Mucosa of descending colon (tissue), 3 donors: ENCODE measurements at regions not wholly inside any gene's neighbourhood (a gene's known extent, or its start where the extent isn't known, plus 50 kb on each side); places are given as distances from the start of the nearest gene placed in this dataset.

Experiments
- ATAC-seq: fragments of 200-7000 bp; cut with Tn5 transposase; one replicate; pipeline ENCODE4 v1.9.1; 2020; ENCODE audit warnings: mild to moderate bottlenecking, moderate library complexity
- DNase-seq, 3 donors: peaks; one replicate each; pipeline ENCODE4 v3.0.0-alpha.2; 2020
- H3K36me3 ChIP-seq: fragments of 200-600 bp; one replicate; pipeline ENCODE4 v1.8.0; 2021; ENCODE audit warnings: low read depth, mild to moderate bottlenecking
- H3K4me1 ChIP-seq: fragments of 200-600 bp; one replicate; pipeline ENCODE4 v1.8.0; 2021; ENCODE audit warnings: low read depth, mild to moderate bottlenecking
- H3K4me3 ChIP-seq: fragments of 200-600 bp; one replicate; pipeline ENCODE4 v1.8.0; 2021; ENCODE audit warnings: mild to moderate bottlenecking
- H3K9me3 ChIP-seq: fragments of 200-600 bp; one replicate; pipeline ENCODE4 v1.8.0; 2021; ENCODE audit warnings: mild to moderate bottlenecking
- intact Hi-C, 2 donors: fragments of 100-400 bp; cut with DNase I in 1 of 2; cut with micrococcal nuclease in 1 of 2; formaldehyde crosslinking; loops; one replicate each; pipeline versions ENCODE4 v1.11.0 to v1.11.1; 2022; cut with DNase I, micrococcal nuclease
- TF ChIP-seq, protein P1 (sequence below): fragments of 200-600 bp; IDR thresholded peaks from one replicate; pipeline ENCODE4 v1.8.0; 2022; ENCODE audit warnings: antibody characterized with exemption, mild to moderate bottlenecking
- donor health status: DM: no; HTN: no; CAD: no; lungs with moderate emphysema.
- donor health status: DM: no; HTN: no; CAD: no.
- donor health status: DM: no; HTN: yes; CAD: no.

DNA sequence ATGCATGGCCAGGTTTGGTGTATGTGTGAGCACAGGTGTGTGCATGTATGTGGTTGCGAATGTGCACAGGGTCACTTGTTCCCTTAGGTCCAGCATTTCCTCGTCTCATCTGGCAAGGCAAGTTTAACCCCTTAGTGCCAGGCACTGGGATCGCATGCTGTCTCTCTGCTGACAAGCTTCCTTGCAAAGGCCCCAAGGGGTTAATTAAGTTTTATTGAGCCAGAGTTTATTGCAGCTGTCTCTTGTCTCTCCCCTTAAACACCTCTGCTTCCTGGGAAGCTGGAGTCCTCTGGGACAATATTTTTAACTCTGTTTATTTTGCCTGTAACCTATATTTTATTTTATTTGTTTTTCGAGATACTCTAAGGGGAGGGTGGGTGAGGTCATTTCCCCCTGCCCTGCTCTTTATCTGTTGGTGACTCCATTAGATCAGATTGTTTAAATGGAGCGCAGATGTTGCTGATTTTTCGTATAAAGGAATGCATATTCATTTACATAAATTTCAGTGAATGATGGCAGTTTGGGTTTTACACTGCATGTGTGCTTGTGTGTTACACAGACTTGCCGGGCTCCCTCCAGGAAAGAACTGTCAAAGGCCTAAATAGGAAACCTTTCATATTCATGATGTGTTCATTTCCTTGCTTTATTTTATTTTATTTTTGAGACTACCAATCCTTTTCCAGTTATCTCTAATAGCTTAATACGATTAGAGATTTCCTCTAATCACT, 99.7 kb downstream of the CBLN1 start:
- peak; percentile 80 for ATAC-seq
- intact Hi-C loops: no loop called here
- Histone ChIP-seq H3K36me3 (no peaks in the 10 kb centered on the region), H3K4me1 (peaks cover 33% of the 10 kb centered on the region), H3K4me3 (no peak overlapping the region), H3K9me3 (no peaks in the 10 kb centered on the region)
- DNase-seq: peak; percentile 52 to 80 (median 60)
- TF ChIP-seq, protein P1, sequence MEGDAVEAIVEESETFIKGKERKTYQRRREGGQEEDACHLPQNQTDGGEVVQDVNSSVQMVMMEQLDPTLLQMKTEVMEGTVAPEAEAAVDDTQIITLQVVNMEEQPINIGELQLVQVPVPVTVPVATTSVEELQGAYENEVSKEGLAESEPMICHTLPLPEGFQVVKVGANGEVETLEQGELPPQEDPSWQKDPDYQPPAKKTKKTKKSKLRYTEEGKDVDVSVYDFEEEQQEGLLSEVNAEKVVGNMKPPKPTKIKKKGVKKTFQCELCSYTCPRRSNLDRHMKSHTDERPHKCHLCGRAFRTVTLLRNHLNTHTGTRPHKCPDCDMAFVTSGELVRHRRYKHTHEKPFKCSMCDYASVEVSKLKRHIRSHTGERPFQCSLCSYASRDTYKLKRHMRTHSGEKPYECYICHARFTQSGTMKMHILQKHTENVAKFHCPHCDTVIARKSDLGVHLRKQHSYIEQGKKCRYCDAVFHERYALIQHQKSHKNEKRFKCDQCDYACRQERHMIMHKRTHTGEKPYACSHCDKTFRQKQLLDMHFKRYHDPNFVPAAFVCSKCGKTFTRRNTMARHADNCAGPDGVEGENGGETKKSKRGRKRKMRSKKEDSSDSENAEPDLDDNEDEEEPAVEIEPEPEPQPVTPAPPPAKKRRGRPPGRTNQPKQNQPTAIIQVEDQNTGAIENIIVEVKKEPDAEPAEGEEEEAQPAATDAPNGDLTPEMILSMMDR: no peak

DNA sequence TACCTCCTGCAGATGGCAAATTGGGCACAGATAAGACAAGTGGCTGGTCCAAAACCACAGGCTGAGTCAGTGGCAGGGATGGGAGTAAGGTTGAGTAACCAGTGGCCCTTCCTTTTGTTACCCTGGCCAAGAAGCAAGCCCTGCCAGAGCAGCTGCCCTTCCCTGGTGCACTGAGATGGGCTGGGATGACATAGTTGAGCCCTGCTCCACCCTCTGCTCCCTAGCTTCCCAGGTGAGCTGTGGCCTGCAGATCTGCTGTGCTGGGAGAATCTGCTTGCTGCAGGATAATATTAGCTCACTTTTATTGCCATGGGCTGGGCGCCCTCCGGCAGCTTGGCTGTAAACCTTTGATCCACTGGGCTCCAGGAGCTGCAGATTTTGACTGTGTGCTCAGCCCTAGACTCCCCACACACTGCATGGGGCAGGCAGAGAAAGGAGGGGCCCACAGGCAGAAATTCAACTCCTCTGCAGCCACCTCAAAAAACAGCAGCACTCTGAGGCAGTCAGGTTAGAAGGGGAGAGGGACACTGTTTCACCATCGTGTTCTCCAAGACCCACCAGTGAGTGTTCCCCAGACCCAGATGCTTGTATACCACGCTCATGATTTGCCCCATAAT, 101.8 kb downstream of the CBLN1 start:
- DNase-seq (peak; percentile 73 to 77 (median 75)), ATAC-seq (peak; percentile 85)
- intact Hi-C loops: no loop called here
- TF ChIP-seq, protein P1: no peak
- H3K9me3 ChIP-seq: no peaks in the 10 kb centered on the region
- no peak overlapping the region for H3K4me3 ChIP-seq
- H3K36me3 ChIP-seq: no peaks in the 10 kb centered on the region
- peaks cover 33% of the 10 kb centered on the region for H3K4me1 ChIP-seq

DNA sequence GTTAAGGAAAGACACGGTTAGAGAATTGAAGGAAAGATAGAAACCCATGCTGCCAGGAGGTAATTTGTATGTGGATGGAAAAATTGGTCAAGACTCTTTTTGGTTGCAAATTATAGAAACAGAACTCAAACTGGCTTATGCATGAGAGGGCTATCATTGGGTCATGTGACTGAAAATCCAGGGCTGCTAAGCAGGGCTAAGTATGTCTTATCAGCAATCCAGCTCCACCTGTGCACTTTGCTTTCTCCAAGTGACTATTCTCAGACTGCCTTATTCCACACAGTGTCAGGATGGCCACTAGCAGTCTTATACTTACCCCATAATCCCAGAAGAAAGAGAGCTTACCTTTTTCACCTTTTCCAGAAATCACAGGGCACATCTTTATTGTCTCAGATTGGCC, 113.5 kb downstream of the CBLN1 start:
- ATAC-seq (no peak), DNase-seq (no peak)
- no peaks in the 10 kb centered on the region for H3K36me3 ChIP-seq
- TF ChIP-seq, protein P1: no peak
- H3K9me3 ChIP-seq: no peaks in the 10 kb centered on the region
- no peak overlapping the region for H3K4me3 ChIP-seq
- intact Hi-C loops: no loop called here
- H3K4me1 ChIP-seq: no peaks in the 10 kb centered on the region

DNA sequence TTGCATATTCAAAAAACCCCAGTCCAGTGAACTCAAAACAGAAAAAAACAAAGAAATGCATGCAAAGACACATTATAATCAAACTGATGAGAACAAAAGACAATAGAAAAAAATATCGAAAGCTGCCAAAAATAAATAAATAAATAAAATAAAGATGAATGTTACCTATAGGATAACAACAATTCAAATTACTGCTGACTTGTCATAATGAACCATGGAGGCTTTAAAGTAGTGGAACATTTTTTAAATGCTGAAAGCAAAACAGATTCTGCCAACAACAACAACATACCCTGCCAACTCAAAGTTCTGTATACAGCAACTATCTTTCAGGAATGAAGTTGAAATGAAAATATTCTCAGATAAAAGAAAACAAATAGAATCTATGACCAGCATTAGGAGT, 116.6 kb downstream of the CBLN1 start:
- H3K4me3 ChIP-seq: no peak overlapping the region
- ATAC-seq: no peak
- TF ChIP-seq, protein P1: no peak
- intact Hi-C loops: no loop called here
- no peak for DNase-seq
- H3K9me3 ChIP-seq: no peaks in the 10 kb centered on the region
- H3K36me3 ChIP-seq: no peaks in the 10 kb centered on the region
- no peaks in the 10 kb centered on the region for H3K4me1 ChIP-seq

DNA sequence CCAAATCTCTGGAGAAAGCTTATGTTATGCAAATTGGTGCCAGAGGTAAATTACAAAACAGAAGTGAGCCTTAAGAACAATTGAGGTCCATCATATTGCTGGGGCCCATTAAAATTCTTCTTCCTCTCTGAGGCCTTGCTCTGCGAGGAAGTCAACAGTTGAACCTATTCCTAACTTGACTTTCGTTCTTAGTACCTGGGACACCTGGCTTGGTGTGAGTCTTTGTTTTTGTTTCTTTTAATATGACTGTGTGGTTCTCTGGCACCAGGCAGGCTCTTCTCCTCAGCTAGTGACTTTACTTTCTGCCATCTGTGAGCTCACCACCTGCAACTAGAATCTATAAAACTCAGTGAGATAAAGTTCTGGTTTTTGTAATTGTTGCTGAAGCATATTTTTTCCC, 120.4 kb downstream of the CBLN1 start:
- Histone ChIP-seq H3K4me3 (no peak overlapping the region), H3K9me3 (no peaks in the 10 kb centered on the region), H3K36me3 (no peaks in the 10 kb centered on the region), H3K4me1 (no peaks in the 10 kb centered on the region)
- intact Hi-C loops: no loop called here
- ATAC-seq (no peak), DNase-seq (no peak)
- TF ChIP-seq, protein P1: no peak
